Osteoblast (primary cell): ENCODE measurements at regions not wholly inside any gene's neighbourhood (a gene's known extent, or its start where the extent isn't known, plus 50 kb on each side); places are given as distances from the start of the nearest gene placed in this dataset.
"Not testable (repeated sequence)": the region's sequence is repeated elsewhere in the genome, so short reads cannot be mapped to it uniquely, and the experiment has no call there.

Experiments used
- DNase-seq: peaks from one replicate; pipeline ENCODE4 v3.0.0; 2011; ENCODE audit warnings: low spot score, mixed read lengths; ENCODE audit not compliant: insufficient read length; ENCODE audit errors: missing footprints
- H2AFZ ChIP-seq: 2 replicates; pipeline ENCODE4 v1.6.0; 2011; ENCODE audit warnings: mild to moderate bottlenecking, low read length
- H3K27ac ChIP-seq: 2 replicates; pipeline ENCODE4 v1.5.1; 2011; ENCODE audit warnings: mild to moderate bottlenecking, low read depth, low read length, moderate library complexity
- H3K27me3 ChIP-seq: 2 replicates; pipeline ENCODE4 v1.6.0; 2012; ENCODE audit warnings: mild to moderate bottlenecking, control low read depth, inconsistent platforms, low read length, moderate library complexity; ENCODE audit not compliant: insufficient read depth
- H3K36me3 ChIP-seq: 2 replicates; pipeline ENCODE4 v1.5.1; 2011; ENCODE audit warnings: mild to moderate bottlenecking, low read length, control low read depth, moderate library complexity; ENCODE audit not compliant: insufficient read depth
- H3K4me1 ChIP-seq: 2 replicates; pipeline ENCODE4 v1.5.1; 2011; ENCODE audit warnings: mild to moderate bottlenecking, low read length, control low read depth, moderate library complexity; ENCODE audit not compliant: insufficient read depth
- H3K4me2 ChIP-seq: 2 replicates; pipeline ENCODE4 v1.6.0; 2011; ENCODE audit warnings: mild to moderate bottlenecking, low read length; ENCODE audit not compliant: insufficient read depth
- H3K4me3 ChIP-seq: fragments of 200-600 bp; sonication (generic); 3 replicates; pipeline ENCODE4 v1.5.1; 2012; ENCODE audit warnings: mild to moderate bottlenecking, low read length, inconsistent platforms; ENCODE audit not compliant: insufficient read depth
- H3K79me2 ChIP-seq: 2 replicates; pipeline ENCODE4 v1.6.0; 2012; ENCODE audit warnings: mild to moderate bottlenecking, low read length, control low read depth, inconsistent platforms; ENCODE audit not compliant: insufficient read depth
- H3K9me3 ChIP-seq: 2 replicates; pipeline ENCODE4 v1.5.1; 2011; ENCODE audit warnings: low read depth, low read length, control low read depth
- H4K20me1 ChIP-seq: 2 replicates; pipeline ENCODE4 v1.6.0; 2012; ENCODE audit warnings: mild to moderate bottlenecking, low read length, control low read depth; ENCODE audit not compliant: insufficient read depth
- TF ChIP-seq, protein P1 (sequence below): IDR thresholded peaks from 2 replicates; pipeline ENCODE4 v1.5.1; 2011; ENCODE audit warnings: mild to moderate bottlenecking, low read depth, low read length, moderate library complexity; ENCODE audit errors: extremely low read depth

GRCh38 chr7:65304175-65304574 lies 69.5 kb upstream of the ZNF92 start:
- H4K20me1 ChIP-seq = no peaks in the 10 kb centered on the region
- no peaks in the 10 kb centered on the region for H3K27me3 ChIP-seq
- H3K79me2 ChIP-seq = no peaks in the 10 kb centered on the region
- no peak overlapping the region for H3K4me2 ChIP-seq
- no peaks in the 10 kb centered on the region for H3K36me3 ChIP-seq
- no peak overlapping the region for H3K27ac ChIP-seq
- TF ChIP-seq, protein P1, sequence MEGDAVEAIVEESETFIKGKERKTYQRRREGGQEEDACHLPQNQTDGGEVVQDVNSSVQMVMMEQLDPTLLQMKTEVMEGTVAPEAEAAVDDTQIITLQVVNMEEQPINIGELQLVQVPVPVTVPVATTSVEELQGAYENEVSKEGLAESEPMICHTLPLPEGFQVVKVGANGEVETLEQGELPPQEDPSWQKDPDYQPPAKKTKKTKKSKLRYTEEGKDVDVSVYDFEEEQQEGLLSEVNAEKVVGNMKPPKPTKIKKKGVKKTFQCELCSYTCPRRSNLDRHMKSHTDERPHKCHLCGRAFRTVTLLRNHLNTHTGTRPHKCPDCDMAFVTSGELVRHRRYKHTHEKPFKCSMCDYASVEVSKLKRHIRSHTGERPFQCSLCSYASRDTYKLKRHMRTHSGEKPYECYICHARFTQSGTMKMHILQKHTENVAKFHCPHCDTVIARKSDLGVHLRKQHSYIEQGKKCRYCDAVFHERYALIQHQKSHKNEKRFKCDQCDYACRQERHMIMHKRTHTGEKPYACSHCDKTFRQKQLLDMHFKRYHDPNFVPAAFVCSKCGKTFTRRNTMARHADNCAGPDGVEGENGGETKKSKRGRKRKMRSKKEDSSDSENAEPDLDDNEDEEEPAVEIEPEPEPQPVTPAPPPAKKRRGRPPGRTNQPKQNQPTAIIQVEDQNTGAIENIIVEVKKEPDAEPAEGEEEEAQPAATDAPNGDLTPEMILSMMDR = no peak
- H2AFZ ChIP-seq = no peak overlapping the region
- H3K9me3 ChIP-seq = no peaks in the 10 kb centered on the region
- no peak overlapping the region for H3K4me3 ChIP-seq
- peak; percentile 36 for DNase-seq
- no peaks in the 10 kb centered on the region for H3K4me1 ChIP-seq

DNA sequence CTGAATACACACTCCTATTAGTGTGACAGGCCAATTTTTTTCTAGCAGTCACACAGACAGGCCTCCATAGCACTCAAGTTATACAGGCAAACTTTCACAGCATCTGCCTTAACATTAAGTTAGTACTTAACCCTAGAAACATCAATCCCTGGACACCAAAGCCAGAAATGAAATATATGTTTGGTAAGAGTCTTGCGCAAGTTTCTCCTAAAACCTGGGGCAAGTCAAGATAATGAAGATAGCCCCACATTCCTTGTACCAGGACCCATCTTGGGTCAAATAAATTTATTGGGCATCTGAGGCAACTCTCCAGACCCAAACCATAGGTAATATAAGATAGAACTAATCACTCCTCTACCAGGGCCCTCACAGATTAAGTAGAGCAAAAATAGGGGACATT lies 70.8 kb upstream of the ZNF92 start:
- Histone ChIP-seq H3K4me3 (no peak overlapping the region), H3K4me2 (no peak overlapping the region), H4K20me1 (no peaks in the 10 kb centered on the region), H3K9me3 (no peaks in the 10 kb centered on the region), H3K27me3 (no peaks in the 10 kb centered on the region), H3K79me2 (no peaks in the 10 kb centered on the region), H2AFZ (no peak overlapping the region), H3K36me3 (no peaks in the 10 kb centered on the region), H3K4me1 (no peaks in the 10 kb centered on the region), H3K27ac (no peak overlapping the region)
- DNase-seq = no peak
- TF ChIP-seq, protein P1 = no peak

DNA sequence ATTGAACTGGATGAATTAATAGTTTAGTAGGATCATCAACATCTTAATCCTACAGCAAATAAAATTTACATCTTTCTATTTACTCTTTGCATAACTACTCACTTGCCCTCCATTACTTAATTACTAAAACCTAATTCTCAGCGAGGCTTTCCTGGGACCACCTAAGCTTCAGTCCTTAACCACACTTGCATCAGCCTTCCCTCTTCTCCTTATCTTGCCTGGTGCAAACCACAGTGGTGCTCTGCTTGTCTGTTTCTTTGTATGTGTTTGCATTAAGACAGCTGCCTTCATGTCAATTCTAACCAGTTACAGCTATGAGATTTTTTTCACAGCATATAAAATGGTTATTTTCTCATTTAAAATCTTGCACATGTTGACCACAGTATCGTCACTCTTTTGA lies 72.6 kb upstream of the ZNF92 start:
- Histone ChIP-seq H3K36me3 (no peaks in the 10 kb centered on the region), H3K4me1 (no peaks in the 10 kb centered on the region), H3K27ac (no peak overlapping the region), H3K27me3 (no peaks in the 10 kb centered on the region), H2AFZ (no peak overlapping the region), H3K4me2 (no peak overlapping the region), H3K4me3 (no peak overlapping the region), H3K79me2 (no peaks in the 10 kb centered on the region), H4K20me1 (no peaks in the 10 kb centered on the region), H3K9me3 (no peaks in the 10 kb centered on the region)
- TF ChIP-seq, protein P1 = no peak
- DNase-seq = no peak

DNA sequence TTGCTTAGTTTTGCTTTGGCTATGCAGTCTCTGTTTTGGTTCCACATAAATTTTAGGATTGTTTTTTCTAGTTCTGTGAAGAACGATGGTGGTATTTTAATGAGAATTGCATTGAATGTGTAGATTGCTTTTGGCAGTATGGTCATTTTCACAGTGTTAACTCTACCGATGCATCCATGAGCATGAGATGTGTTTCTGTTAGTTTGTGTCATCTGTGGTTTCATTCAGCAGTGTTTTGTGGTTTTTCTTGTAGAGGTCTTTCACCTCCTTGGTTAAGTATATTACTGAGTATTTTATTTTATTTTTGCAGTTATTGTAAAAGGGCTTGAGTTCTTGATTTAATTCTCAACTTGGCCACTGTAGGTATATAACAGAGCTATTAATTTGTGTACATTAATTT lies 78.2 kb upstream of the ZNF92 start:
- no peaks in the 10 kb centered on the region for H3K36me3 ChIP-seq
- no peak for DNase-seq
- no peak overlapping the region for H3K27ac ChIP-seq
- H3K4me1 ChIP-seq = no peaks in the 10 kb centered on the region
- no peak overlapping the region for H2AFZ ChIP-seq
- TF ChIP-seq, protein P1 = no peak
- no peak overlapping the region for H3K4me3 ChIP-seq
- H3K4me2 ChIP-seq = no peak overlapping the region
- H3K79me2 ChIP-seq = no peaks in the 10 kb centered on the region
- H4K20me1 ChIP-seq = no peaks in the 10 kb centered on the region
- H3K9me3 ChIP-seq = no peaks in the 10 kb centered on the region
- no peaks in the 10 kb centered on the region for H3K27me3 ChIP-seq

- not testable (repeated sequence) for H3K79me2 ChIP-seq, H3K27ac ChIP-seq, H3K4me2 ChIP-seq, DNase-seq, H2AFZ ChIP-seq, H3K36me3 ChIP-seq, H3K4me1 ChIP-seq, H3K4me3 ChIP-seq, H4K20me1 ChIP-seq, H3K27me3 ChIP-seq, H3K9me3 ChIP-seq
These were observed 83.3 kb upstream of the ZNF92 start for GRCh38 chr7:65290340-65290739.
